ENCODE measurements at regions not wholly inside any gene's neighbourhood (a gene's known extent, or its start where the extent isn't known, plus 50 kb on each side); places are given as distances from the start of the nearest gene placed in this dataset.
"Not testable (repeated sequence)": the region's sequence is repeated elsewhere in the genome, so short reads cannot be mapped to it uniquely, and the experiment has no call there.

DNA sequence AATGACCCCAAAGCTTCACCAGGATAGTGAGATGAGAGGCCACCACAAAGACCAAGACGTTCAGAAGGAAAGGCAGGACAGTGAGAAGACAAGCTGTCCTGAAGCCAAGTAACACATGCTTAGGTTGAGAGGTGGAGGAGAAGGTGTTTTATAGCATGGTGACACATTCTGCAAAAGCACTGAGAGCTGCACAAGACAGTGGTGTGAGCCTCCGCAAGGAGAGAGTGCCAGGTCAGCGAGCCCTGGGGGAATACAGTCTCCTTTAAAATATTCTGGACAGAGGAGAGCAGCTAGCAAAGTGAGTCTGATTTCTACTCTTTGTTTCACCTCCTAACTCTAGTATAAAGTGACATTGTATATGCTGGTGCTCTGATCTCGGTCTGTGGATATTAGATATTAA lies 68.0 kb upstream of the VKORC1L1 start (continued):
- TF ChIP-seq MAX (IDR thresholded peaks at IDR 0.05) (no peak), ATF3 (IDR thresholded peaks at IDR 0.05) (no peak), EZH2 (IDR thresholded peaks at IDR 0.05) (no peak), CBX3 (IDR thresholded peaks at IDR 0.05; ENCODE audit: low read depth) (no peak)

- H3K4me3 ChIP-seq (replicated peaks in 1 of 2; ENCODE audit: low read depth in 1 of 2, low read length in 2 of 2); H3K4me1 ChIP-seq (ENCODE audit: control insufficient read depth in 1 of 2, insufficient read depth in 2 of 2, low read length in 2 of 2); H3K9me2 ChIP-seq (ENCODE audit: insufficient read depth); H3K4me2 ChIP-seq (ENCODE audit: low read length); BruUV-seq (replicated peaks); DNase-seq (ENCODE audit: low read depth, low spot score); POLR2A ChIA-PET; H4K20me1 ChIP-seq (ENCODE audit: insufficient read depth); H3K9me3 ChIP-seq (ENCODE audit: control insufficient read depth in 1 of 2, insufficient read depth in 1 of 2, low read depth in 1 of 2, low read length in 2 of 2); H3K27me3 ChIP-seq (ENCODE audit: insufficient read depth, low read length); H2AFZ ChIP-seq (ENCODE audit: low read depth, low read length, poor library complexity, severe bottlenecking); H3K27ac ChIP-seq (ENCODE audit: low read depth, low read length); H3K9ac ChIP-seq (ENCODE audit: low read length); intact Hi-C loops (cut with micrococcal nuclease); CTCF ChIA-PET; H3K79me2 ChIP-seq (ENCODE audit: insufficient read depth, low read length); H3K36me3 ChIP-seq (ENCODE audit: control insufficient read depth in 1 of 2, insufficient read depth in 2 of 2, low read length in 2 of 2); ATAC-seq; RAD21 ChIA-PET (ENCODE audit: low non-redundant PET in 1 of 2, low total read pairs in 2 of 2, uncharacterized antibody in 2 of 2, unreplicated experiment in 2 of 2): not testable (repeated sequence)
Measured at GRCh38 chr7:65807067-65807466, 65.8 kb upstream of the VKORC1L1 start.

DNA sequence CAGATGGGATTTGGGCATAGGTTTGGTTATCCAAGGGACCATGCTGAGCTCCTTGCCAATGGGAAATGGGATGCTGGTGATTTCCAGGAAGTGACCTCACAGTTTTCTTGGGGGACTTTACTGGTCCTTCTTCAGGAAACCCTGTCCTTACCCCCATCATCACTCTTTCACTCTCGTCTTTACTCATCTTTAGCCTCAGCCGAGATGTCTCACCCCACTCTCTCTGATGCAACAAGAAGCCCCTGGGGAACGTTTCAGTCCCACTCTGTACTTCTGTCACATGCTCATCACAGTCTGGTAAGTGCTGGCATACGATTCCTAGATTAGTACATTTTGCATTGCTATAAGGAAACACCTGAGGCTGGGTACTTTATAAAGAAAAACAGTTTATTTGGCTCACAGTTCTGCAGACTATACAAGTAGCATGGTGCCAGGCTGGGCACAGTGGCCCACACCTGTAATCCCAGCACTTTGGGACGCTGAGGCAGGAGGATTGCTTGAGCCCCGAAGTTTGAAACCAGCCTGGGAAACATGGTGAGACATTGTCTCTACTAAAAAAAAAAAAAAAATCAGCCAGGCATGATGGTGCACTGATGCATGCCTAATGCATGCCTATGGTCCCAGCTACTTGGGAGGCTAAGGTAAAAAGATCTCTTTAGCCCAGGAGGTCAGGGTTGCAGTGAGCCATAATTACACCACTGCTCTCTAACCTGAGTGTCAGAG lies 63.5 kb upstream of the VKORC1L1 start:
- no peak overlapping the region for H3K4me2 ChIP-seq (ENCODE audit: low read length)
- no peaks in the 10 kb centered on the region for H3K9me2 ChIP-seq (ENCODE audit: insufficient read depth)
- H3K4me3 ChIP-seq (replicated peaks in 1 of 2; ENCODE audit: low read depth in 1 of 2, low read length in 2 of 2): no peak overlapping the region
- no peak overlapping the region for H3K9ac ChIP-seq (ENCODE audit: low read length)
- ATAC-seq (no peak), DNase-seq (ENCODE audit: low read depth, low spot score) (no peak)
- H3K79me2 ChIP-seq (ENCODE audit: insufficient read depth, low read length): no peaks in the 10 kb centered on the region
- H4K20me1 ChIP-seq (ENCODE audit: insufficient read depth): no peaks in the 10 kb centered on the region
- H3K27ac ChIP-seq (ENCODE audit: low read depth, low read length): no peak overlapping the region
- RAD21 ChIA-PET (ENCODE audit: low non-redundant PET in 1 of 2, low total read pairs in 2 of 2, uncharacterized antibody in 2 of 2, unreplicated experiment in 2 of 2): no interaction called here
- CTCF ChIA-PET: no interaction called here
- POLR2A ChIA-PET: no interaction called here
- H2AFZ ChIP-seq (ENCODE audit: low read depth, low read length, poor library complexity, severe bottlenecking): no peak overlapping the region
- no peaks in the 10 kb centered on the region for H3K4me1 ChIP-seq (ENCODE audit: control insufficient read depth in 1 of 2, insufficient read depth in 2 of 2, low read length in 2 of 2)
- TF ChIP-seq FOSL1 (IDR thresholded peaks at IDR 0.05; ENCODE audit: low read depth) (no peak), RAD21 (IDR thresholded peaks at IDR 0.05; ENCODE audit: low read depth) (no peak), POLR2A (IDR thresholded peaks at IDR 0.05; ENCODE audit: borderline replicate concordance, extremely low read depth, insufficient read depth, insufficient read length) (no peak), SP1 (IDR thresholded peaks at IDR 0.05; ENCODE audit: low read depth) (no peak), JUND (IDR thresholded peaks at IDR 0.05) (no peak), EZH2 (IDR thresholded peaks at IDR 0.05) (no peak), ATF3 (IDR thresholded peaks at IDR 0.05) (no peak), REST (IDR thresholded peaks at IDR 0.05; ENCODE audit: low read depth) (no peak), YY1 (IDR thresholded peaks at IDR 0.05; ENCODE audit: extremely low read depth, insufficient replicate concordance, low read depth, low read length) (no peak), CBX3 (IDR thresholded peaks at IDR 0.05; ENCODE audit: low read depth) (no peak), EZH2phosphoT487 (IDR thresholded peaks at IDR 0.05; ENCODE audit: borderline replicate concordance) (no peak), ZFX (IDR thresholded peaks at IDR 0.05) (no peak), ZNF274 (IDR thresholded peaks at IDR 0.05; ENCODE audit: low read depth, low read length) (no peak), MAX (IDR thresholded peaks at IDR 0.05) (no peak), ELF1 (IDR thresholded peaks at IDR 0.05; ENCODE audit: borderline replicate concordance, low read depth) (no peak)
- no peaks in the 10 kb centered on the region for H3K36me3 ChIP-seq (ENCODE audit: control insufficient read depth in 1 of 2, insufficient read depth in 2 of 2, low read length in 2 of 2)
- no TSS peak for BruUV-seq (replicated peaks)
- no peaks in the 10 kb centered on the region for H3K27me3 ChIP-seq (ENCODE audit: insufficient read depth, low read length)
- no peaks in the 10 kb centered on the region for H3K9me3 ChIP-seq (ENCODE audit: control insufficient read depth in 1 of 2, insufficient read depth in 1 of 2, low read depth in 1 of 2, low read length in 2 of 2)
- intact Hi-C loops (cut with micrococcal nuclease): no loop called here

Data from HCT116 (cell line).